ENCODE measurements at regions not wholly inside any gene's neighbourhood (a gene's known extent, or its start where the extent isn't known, plus 50 kb on each side); places are given as distances from the start of the nearest gene placed in this dataset.

- TF ChIP-seq BRCA1 (IDR thresholded peaks at IDR 0.05; ENCODE audit: low read depth, low read length) (no peak), POU5F1 (IDR thresholded peaks at IDR 0.05; ENCODE audit: low read depth, low read length) (no peak), TCF12 (IDR thresholded peaks at IDR 0.05; ENCODE audit: low read depth, low read length) (no peak)
These were observed 147.1 kb upstream of the RGMA start (continued) for GRCh38 chr15:93235926-93236780.

Data from H1 (cell line).